ENCODE measurements at regions not wholly inside any gene's neighbourhood (a gene's known extent, or its start where the extent isn't known, plus 50 kb on each side); places are given as distances from the start of the nearest gene placed in this dataset.
A peak's percentile ranks its signal among the peaks of the same experiment; 100 is the strongest.
"Not testable (repeated sequence)": the region's sequence is repeated elsewhere in the genome, so short reads cannot be mapped to it uniquely, and the experiment has no call there.

DNA sequence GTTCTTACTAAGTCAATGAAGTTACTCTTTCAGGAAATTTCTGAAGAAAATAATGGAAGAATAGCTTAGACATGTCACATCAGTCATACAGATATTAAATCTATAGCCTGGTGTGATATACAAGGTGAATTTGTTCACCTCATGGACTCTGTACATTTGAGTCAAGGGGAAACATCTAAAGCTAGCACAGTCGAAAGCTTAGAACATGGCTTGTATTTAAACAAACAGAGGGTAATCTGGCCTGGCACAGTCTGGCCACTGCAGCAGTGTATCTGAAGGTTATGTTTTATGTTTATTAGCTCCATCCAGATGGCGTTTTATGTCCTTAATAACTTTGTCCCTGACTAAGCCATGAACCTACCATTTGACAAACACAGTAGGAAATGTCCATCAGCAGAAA, 817.3 kb downstream of the SATB2 start:
- FAIRE-seq (no peak), DNase-seq (ENCODE audit: insufficient read length, low spot score) (no peak)
- no peak for TF ChIP-seq POLR2A (IDR thresholded peaks at IDR 0.05; ENCODE audit: low read depth, low read length)

- TF ChIP-seq POLR2A (IDR thresholded peaks at IDR 0.05; ENCODE audit: low read depth, low read length), result no peak
- FAIRE-seq (no peak), DNase-seq (ENCODE audit: insufficient read length, low spot score) (no peak)
Measured at GRCh38 chr2:198639580-198639979, 818.2 kb downstream of the SATB2 start.

DNA sequence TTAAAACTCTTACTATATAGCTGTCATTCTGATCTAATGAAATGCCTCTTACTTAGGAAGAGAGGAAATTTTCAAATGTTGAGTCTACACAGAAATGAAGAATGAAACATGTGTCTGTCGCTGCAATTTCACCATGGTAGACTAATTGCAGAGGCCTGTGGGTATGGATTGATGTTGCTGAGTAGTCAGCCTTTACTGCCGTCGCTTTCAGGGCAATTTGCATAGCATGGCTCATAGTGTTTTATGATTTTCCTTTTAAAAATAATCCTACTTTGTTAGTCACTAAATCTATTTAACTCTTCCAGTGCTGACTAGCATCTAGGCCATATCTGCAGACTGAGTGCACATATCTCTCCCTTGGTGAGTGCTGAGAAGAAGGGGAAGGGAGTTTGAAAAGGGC, 819.2 kb downstream of the SATB2 start:
- no peak for FAIRE-seq
- TF ChIP-seq POLR2A (IDR thresholded peaks at IDR 0.05; ENCODE audit: low read depth, low read length), result no peak
- no peak for DNase-seq (ENCODE audit: insufficient read length, low spot score)

GRCh38 chr2:198630384-198630783, 826.0 kb downstream of the PLCL1 start:
- FAIRE-seq, result no peak
- TF ChIP-seq POLR2A (IDR thresholded peaks at IDR 0.05; ENCODE audit: low read depth, low read length), result no peak
- DNase-seq (ENCODE audit: insufficient read length, low spot score), result no peak

GRCh38 chr2:198628596-198628995, 824.2 kb downstream of the PLCL1 start:
- DNase-seq (ENCODE audit: insufficient read length, low spot score) (no peak), FAIRE-seq (no peak)
- no peak for TF ChIP-seq POLR2A (IDR thresholded peaks at IDR 0.05; ENCODE audit: low read depth, low read length)

DNA sequence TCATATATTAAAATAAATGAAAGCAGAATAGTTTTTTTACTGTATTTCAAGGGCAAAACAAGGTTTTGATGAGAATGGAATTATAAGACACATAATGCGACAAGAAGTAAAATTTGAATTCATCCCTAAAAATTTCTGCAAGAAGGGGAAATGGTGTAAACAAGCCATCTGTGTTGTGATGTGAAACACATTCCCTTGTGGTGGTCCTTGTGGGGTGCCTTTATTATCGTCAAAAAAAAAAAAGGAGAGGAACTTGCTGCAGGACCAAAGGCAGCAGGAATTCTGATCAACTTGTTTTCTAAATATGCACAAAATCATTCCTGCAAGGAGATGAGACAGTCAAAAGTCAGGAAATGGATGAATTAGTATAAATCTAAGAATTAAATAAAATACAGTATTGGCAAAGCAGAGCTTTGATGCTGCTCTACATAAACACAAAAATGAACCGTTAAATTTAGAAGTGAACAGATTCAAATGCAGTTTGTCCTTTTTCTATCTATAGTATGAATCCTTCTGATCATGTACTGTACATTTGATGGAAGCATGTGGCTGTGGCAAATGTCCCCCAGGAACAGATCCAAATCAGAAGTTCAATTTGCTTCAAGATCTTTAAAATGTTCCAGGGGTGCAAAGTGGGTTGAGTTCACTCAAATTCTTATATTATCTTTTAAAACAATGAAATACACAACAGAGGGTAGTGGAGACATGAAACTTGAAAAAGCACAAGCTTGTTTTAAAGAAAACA, 818.8 kb downstream of the PLCL1 start:
- no peak for TF ChIP-seq POLR2A (IDR thresholded peaks at IDR 0.05; ENCODE audit: low read depth, low read length)
- DNase-seq (ENCODE audit: insufficient read length, low spot score), result no peak
- FAIRE-seq, result no peak

DNA sequence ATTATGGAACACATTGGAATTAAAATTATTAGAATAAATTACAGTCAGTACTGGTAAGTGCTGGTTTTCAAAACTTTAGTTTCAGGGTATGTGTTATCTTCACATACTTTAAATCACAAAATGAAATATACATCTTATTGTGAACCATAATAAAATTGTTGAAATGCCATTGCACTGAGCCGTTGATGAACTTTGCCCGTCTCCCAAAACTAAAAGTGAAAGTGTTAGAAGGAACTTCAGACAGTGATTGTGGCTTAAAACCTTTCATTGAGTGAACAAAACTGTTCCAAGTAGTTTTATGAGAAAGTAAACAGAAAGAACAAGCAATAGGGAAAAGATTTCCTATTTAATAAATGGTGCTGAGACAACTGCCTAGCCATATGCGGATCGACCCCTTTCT, 811.6 kb downstream of the PLCL1 start:
- peak; percentile 33 for FAIRE-seq

GRCh38 chr2:198611201-198611600, 806.8 kb downstream of the PLCL1 start:
- no peak for FAIRE-seq
- TF ChIP-seq POLR2A (IDR thresholded peaks at IDR 0.05; ENCODE audit: low read depth, low read length), result no peak

More for the DNA sequence above, 811.6 kb downstream of the PLCL1 start:
- no peak for TF ChIP-seq POLR2A (IDR thresholded peaks at IDR 0.05; ENCODE audit: low read depth, low read length)
- no peak for DNase-seq (ENCODE audit: insufficient read length, low spot score)

DNA sequence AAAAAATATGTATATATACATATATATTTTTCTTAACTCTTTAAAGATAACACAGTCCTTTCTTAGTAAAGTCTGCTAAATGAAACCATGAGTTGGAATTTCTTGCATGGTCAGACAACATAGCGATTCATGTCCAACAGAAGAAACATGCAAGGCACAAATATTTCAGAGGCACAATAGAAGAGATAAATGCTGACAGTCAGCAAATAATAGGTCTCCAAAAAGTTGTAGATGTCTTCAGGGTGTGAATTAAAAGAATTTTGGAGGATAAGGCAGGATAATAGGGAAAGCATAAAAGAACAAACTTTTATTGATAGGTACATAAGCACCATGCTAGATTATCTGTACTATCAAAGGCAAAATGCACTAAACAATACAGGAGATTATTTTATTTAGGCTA, 800.2 kb downstream of the PLCL1 start:
- TF ChIP-seq POLR2A (IDR thresholded peaks at IDR 0.05; ENCODE audit: low read depth, low read length), result no peak
- FAIRE-seq (no peak), DNase-seq (ENCODE audit: insufficient read length, low spot score) (no peak)

More at GRCh38 chr2:198611201-198611600, 806.8 kb downstream of the PLCL1 start:
- DNase-seq (ENCODE audit: insufficient read length, low spot score), result no peak

GRCh38 chr2:198602986-198603385, 798.6 kb downstream of the PLCL1 start:
- DNase-seq (ENCODE audit: insufficient read length, low spot score); FAIRE-seq: not testable (repeated sequence)

DNA sequence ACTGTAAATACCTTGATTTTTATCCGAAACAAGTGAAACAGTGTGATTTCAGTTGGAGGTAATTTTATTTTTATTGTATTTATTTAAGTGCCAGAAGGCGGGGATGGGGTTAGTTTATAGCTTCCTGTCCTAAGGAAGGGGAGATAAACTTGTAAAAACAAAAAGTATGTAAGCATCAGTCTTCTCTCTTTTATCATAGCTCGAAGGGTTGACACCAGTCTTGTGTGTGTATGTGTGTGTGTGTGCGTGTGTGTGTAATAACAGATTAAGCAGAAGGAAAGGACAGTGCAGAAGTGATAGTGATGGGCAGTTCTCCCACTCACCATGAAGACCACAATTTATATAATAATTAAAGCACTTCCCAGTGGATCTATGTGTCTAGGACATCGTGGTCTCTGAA, 793.3 kb downstream of the PLCL1 start:
- no peak for FAIRE-seq
- TF ChIP-seq POLR2A (IDR thresholded peaks at IDR 0.05; ENCODE audit: low read depth, low read length), result no peak

DNA sequence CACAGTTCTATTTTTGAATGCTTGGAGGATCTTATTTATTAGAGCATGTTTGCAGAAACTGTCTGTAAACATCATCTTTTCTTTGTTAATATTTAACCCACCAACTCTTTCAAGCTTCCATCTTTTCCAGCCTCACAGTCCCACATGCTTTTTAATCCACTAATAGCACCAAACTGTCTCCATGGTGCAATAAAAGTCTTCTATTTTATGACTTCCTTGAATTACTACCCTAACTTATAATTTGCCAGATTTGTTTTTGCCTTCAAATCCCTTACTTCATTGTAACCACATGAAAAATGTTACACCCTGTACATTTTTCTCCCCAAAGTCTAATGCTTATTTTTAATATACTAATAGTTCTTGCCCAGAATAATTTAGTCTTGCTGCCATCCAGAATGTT, 792.6 kb downstream of the PLCL1 start:
- no peak for FAIRE-seq
- TF ChIP-seq POLR2A (IDR thresholded peaks at IDR 0.05; ENCODE audit: low read depth, low read length), result no peak

More for the DNA sequence above, 793.3 kb downstream of the PLCL1 start:
- DNase-seq (ENCODE audit: insufficient read length, low spot score), result no peak

DNA sequence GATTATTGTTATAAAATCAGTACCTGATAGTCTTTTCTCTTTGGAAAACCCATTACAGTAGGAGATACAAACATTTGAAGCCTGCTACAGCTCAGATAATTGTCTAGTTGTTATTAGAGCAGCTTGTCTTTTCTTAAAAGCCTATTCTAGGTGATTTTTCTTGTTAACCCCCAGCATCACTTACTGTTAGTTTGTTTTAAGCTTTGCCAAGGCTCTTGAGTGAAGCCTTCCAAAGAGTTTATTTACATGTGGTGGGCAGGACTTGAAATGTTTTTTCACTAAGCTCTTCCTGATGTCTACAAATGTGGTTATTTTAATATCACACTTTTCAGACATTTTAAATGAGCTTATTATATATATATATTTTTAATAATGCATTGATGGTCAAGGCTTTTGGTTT, 791.3 kb downstream of the PLCL1 start:
- no peak for TF ChIP-seq POLR2A (IDR thresholded peaks at IDR 0.05; ENCODE audit: low read depth, low read length)
- FAIRE-seq (no peak), DNase-seq (ENCODE audit: insufficient read length, low spot score) (no peak)

More for the DNA sequence above, 792.6 kb downstream of the PLCL1 start:
- no peak for DNase-seq (ENCODE audit: insufficient read length, low spot score)

DNA sequence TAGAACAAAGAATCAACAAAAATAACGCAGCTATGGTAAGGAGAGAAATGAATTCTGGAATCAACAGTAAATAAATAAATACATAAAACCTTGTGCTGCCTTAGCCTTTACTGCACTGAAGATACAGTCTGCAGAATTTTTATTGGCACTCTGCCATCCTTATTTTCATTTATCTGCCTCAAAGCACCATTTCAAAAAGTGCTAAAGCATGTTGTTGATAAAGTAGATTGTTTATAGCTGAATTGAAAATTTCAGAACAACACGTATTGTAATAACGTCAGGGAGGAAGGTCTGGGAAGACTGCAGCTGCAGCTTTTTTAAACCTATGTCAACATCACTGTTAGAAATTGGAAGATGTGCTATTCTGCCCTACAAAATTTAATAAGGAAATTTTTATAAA, 787.2 kb downstream of the PLCL1 start:
- no peak for FAIRE-seq
- DNase-seq (ENCODE audit: insufficient read length, low spot score), result no peak
- no peak for TF ChIP-seq POLR2A (IDR thresholded peaks at IDR 0.05; ENCODE audit: low read depth, low read length)

GRCh38 chr2:198587741-198588140, 783.3 kb downstream of the PLCL1 start:
- FAIRE-seq (no peak), DNase-seq (ENCODE audit: insufficient read length, low spot score) (no peak)
- no peak for TF ChIP-seq POLR2A (IDR thresholded peaks at IDR 0.05; ENCODE audit: low read depth, low read length)
